ENCODE measurements at regions not wholly inside any gene's neighbourhood (a gene's known extent, or its start where the extent isn't known, plus 50 kb on each side); places are given as distances from the start of the nearest gene placed in this dataset.

- Histone ChIP-seq H2BK20ac (ENCODE audit: low read depth, low read length) (no peak overlapping the region), H3K4me1 (ENCODE audit: control insufficient read depth, insufficient read depth, low read length) (peaks cover 5% of the 10 kb centered on the region; the same call in 1 of the 2 replicates), H3K18ac (ENCODE audit: low read depth, low read length) (no peak overlapping the region), H3K36me3 (ENCODE audit: control insufficient read depth, insufficient read depth, low read length) (no peaks in the 10 kb centered on the region), H3K4ac (ENCODE audit: low read depth, low read length) (no peak overlapping the region), H4K8ac (ENCODE audit: low read depth in 2 of 2, low read length in 2 of 2) (no peak overlapping the region), H2AFZ (replicated peaks; ENCODE audit: low read length, poor library complexity) (no peak overlapping the region), H3K4me3 (ENCODE audit: insufficient read depth, low read depth, low read length) (no peak overlapping the region), H3K27ac (ENCODE audit: insufficient read depth, low read length) (no peak overlapping the region), H2AK9ac (replicated peaks; ENCODE audit: low read depth, low read length, poor library complexity) (no peak overlapping the region), H2BK15ac (ENCODE audit: low read depth, low read length) (no peak overlapping the region), H2AK5ac (ENCODE audit: low read depth, low read length) (no peak overlapping the region), H3K56ac (ENCODE audit: extremely low read depth, insufficient read depth, low read length) (no peak overlapping the region), H3K9me3 (ENCODE audit: control insufficient read depth, insufficient read depth, low read length) (peaks cover 4% of the 10 kb centered on the region; the same call in 1 of the 2 replicates), H2BK5ac (ENCODE audit: low read depth, low read length, poor library complexity, severe bottlenecking) (no peak overlapping the region), H4K91ac (ENCODE audit: insufficient read depth, low read depth, low read length) (no peak overlapping the region), H3K23ac (ENCODE audit: low read depth, low read length) (no peak overlapping the region), H4K20me1 (ENCODE audit: insufficient read depth, low read length) (no peaks in the 10 kb centered on the region), H3K14ac (replicated peaks; ENCODE audit: low read depth, low read length) (no peak overlapping the region), H2BK120ac (ENCODE audit: low read depth, low read length) (no peak overlapping the region), H3K9me1 (ENCODE audit: insufficient read depth, low read length) (no peaks in the 10 kb centered on the region), H4K5ac (ENCODE audit: low read depth, low read length) (no peak overlapping the region), H3K9ac (ENCODE audit: low read depth, low read length) (no peak overlapping the region), H3K79me1 (ENCODE audit: low read depth in 1 of 2, low read length in 2 of 2) (no peaks in the 10 kb centered on the region), H3K4me2 (ENCODE audit: low read depth, low read length) (no peak overlapping the region), H3K27me3 (ENCODE audit: control insufficient read depth, insufficient read depth, low read length) (peaks cover 12% of the 10 kb centered on the region)
- ATAC-seq (ENCODE audit: low read depth) (peak; percentile 35), DNase-seq (peak; percentile 84)
- ChIA-PET CTCF (no interaction called here), POLR2A (ENCODE audit: unreplicated experiment) (no interaction called here)
- TF ChIP-seq RFX5 (IDR thresholded peaks at IDR 0.05; ENCODE audit: low read depth, low read length) (no peak), FOS (IDR thresholded peaks at IDR 0.05; ENCODE audit: low read depth, low read length) (peak; percentile 29; the same call in 1 of the 2 replicates), NFE2L2 (IDR thresholded peaks at IDR 0.05; ENCODE audit: low read depth, low read length) (no peak), MAZ (IDR thresholded peaks at IDR 0.05; ENCODE audit: borderline replicate concordance, low read depth, low read length) (0 out of 2 replicates have a peak, but pooled peaks have one; percentile 16), RAD21 (IDR thresholded peaks at IDR 0.05; ENCODE audit: low read length) (no peak)
- no TSS peak for BruUV-seq (replicated peaks)
- WGBS, 2 experiments (ENCODE audit: extremely low coverage in 2 of 2, insufficient read length in 1 of 2), result no CpG with 5 or more reads among the region's 3 CpGs
- in situ Hi-C loops (cut with MboI; ENCODE audit: low sequenced_read_pairs) (no loop called here), intact Hi-C loops (cut with micrococcal nuclease) (no loop called here), dilution Hi-C loops (cut with HindIII; ENCODE audit: low sequenced_read_pairs, unreplicated experiment) (no loop called here)
Observed at GRCh38 chr3:187807086-187807862, 62.0 kb upstream of the BCL6 start.

Data from IMR-90 (cell line).